Fibroblast of lung (primary cell): ENCODE measurements at regions not wholly inside any gene's neighbourhood (a gene's known extent, or its start where the extent isn't known, plus 50 kb on each side); places are given as distances from the start of the nearest gene placed in this dataset.

Experiments
- EZH2 ChIP-seq: IDR thresholded peaks from 2 replicates; pipeline ENCODE4 v1.5.1; 2012; ENCODE audit warnings: low read length, control low read depth, mild to moderate bottlenecking; ENCODE audit errors: missing control alignments
- TF ChIP-seq, protein P1 (sequence below), 2 donors: IDR thresholded peaks in 1 of 2; conservative IDR thresholded peaks in 1 of 2; 1 replicate in 1 of 2; 2 replicates in 1 of 2; pipeline ENCODE4 v1.5.1; 2011 to 2012; ENCODE audit warnings: low read length in 2 of 2, control low read depth in 1 of 2, inconsistent platforms in 1 of 2, low read depth in 1 of 2, mild to moderate bottlenecking in 1 of 2

DNA sequence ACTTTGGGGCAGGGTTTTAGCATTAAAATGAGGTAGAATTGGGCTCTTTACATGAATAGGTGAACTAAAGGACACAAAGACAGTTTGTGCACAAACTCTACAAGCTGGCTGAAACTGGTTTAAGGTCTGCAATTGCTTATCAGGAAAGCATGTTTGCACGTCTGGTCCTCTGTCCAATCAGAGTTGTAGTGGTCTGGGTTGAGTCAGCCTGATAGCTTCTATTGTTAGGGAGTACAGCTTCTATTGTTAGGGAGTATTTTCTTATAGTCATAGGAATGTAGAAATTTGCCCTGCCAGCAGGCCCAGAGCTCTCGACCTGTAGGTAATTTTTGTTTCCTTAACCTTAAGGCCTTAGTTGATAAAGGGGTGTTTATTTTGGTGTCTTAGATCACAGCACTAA lies 1422.4 kb downstream of the LRRC4C start:
- TF ChIP-seq, protein P1, sequence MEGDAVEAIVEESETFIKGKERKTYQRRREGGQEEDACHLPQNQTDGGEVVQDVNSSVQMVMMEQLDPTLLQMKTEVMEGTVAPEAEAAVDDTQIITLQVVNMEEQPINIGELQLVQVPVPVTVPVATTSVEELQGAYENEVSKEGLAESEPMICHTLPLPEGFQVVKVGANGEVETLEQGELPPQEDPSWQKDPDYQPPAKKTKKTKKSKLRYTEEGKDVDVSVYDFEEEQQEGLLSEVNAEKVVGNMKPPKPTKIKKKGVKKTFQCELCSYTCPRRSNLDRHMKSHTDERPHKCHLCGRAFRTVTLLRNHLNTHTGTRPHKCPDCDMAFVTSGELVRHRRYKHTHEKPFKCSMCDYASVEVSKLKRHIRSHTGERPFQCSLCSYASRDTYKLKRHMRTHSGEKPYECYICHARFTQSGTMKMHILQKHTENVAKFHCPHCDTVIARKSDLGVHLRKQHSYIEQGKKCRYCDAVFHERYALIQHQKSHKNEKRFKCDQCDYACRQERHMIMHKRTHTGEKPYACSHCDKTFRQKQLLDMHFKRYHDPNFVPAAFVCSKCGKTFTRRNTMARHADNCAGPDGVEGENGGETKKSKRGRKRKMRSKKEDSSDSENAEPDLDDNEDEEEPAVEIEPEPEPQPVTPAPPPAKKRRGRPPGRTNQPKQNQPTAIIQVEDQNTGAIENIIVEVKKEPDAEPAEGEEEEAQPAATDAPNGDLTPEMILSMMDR (conservative IDR thresholded peaks at IDR 0.05 in 1 of 2, IDR thresholded peaks at IDR 0.05 in 1 of 2; ENCODE audit: low read depth in 1 of 2, low read length in 2 of 2), result no peak
- TF ChIP-seq EZH2, result no peak
